WTC11 (cell line): ENCODE measurements at regions not wholly inside any gene's neighbourhood (a gene's known extent, or its start where the extent isn't known, plus 50 kb on each side); places are given as distances from the start of the nearest gene placed in this dataset.

Experiments used
- ATAC-seq: fragments of 200-7000 bp; cut with Tn5 transposase; 2 replicates; pipeline ENCODE4 v1.10.0; 2021; ENCODE audit warnings: mild to moderate bottlenecking, moderate library complexity
- CTCF ChIA-PET: fragments of 300-600 bp; sonication (Branson Sonifier 250); formaldehyde crosslinking; loops from one replicate; lab custom pipeline; 2021; ENCODE audit warnings: antibody characterized with exemption; lab: Charles Lee
- POLR2A ChIA-PET: fragments of 350-600 bp; sonication (Branson Sonifier 250); formaldehyde crosslinking; loops from one replicate; lab custom pipeline; 2021; ENCODE audit warnings: antibody characterized with exemption; lab: Charles Lee
- DNase-seq: peaks from one replicate; pipeline ENCODE4 v3.0.0; 2021; ENCODE audit warnings: low spot score
- H3K27ac Mint-ChIP-seq: 2 replicates; pipeline ENCODE4 v1.8.0; 2021; ENCODE audit warnings: mixed read lengths
- H3K27me3 Mint-ChIP-seq: 2 replicates; pipeline ENCODE4 v1.8.0; 2021; ENCODE audit warnings: low read depth, mild to moderate bottlenecking, moderate library complexity, mixed read lengths
- H3K36me3 Mint-ChIP-seq: 2 replicates; pipeline ENCODE4 v1.8.0; 2021; ENCODE audit warnings: mixed read lengths
- H3K4me1 Mint-ChIP-seq: 2 replicates; pipeline ENCODE4 v1.8.0; 2022; ENCODE audit warnings: mixed read lengths
- H3K4me3 Mint-ChIP-seq: 2 replicates; pipeline ENCODE4 v1.8.0; 2021; ENCODE audit warnings: mild to moderate bottlenecking, moderate library complexity, mixed read lengths
- H3K9me3 Mint-ChIP-seq: 2 replicates; pipeline ENCODE4 v1.8.0; 2021; ENCODE audit warnings: mixed read lengths
- AFF4 ChIP-seq: sonication (generic); formaldehyde crosslinking; IDR thresholded peaks from 2 replicates; pipeline ENCODE4 v1.8.1; 2023; ENCODE audit warnings: mild to moderate bottlenecking, missing genetic modification reagents, borderline replicate concordance
- ARID4B ChIP-seq: sonication (generic); formaldehyde crosslinking; IDR thresholded peaks from 2 replicates; pipeline ENCODE4 v1.8.0; 2023; ENCODE audit warnings: missing genetic modification reagents, mild to moderate bottlenecking, borderline replicate concordance
- ATF6 ChIP-seq: sonication (generic); formaldehyde crosslinking; IDR thresholded peaks from 2 replicates; pipeline ENCODE4 v1.8.1; 2023; ENCODE audit warnings: mild to moderate bottlenecking, missing genetic modification reagents
- CTCF ChIP-seq: fragments of 200-600 bp; IDR thresholded peaks from 2 replicates; pipeline ENCODE4 v1.8.0; 2022; ENCODE audit warnings: antibody characterized with exemption
- E2F1 ChIP-seq: sonication (generic); formaldehyde crosslinking; IDR thresholded peaks from 2 replicates; pipeline ENCODE4 v1.8.0; 2022; ENCODE audit warnings: mild to moderate bottlenecking, missing genetic modification reagents
- ESRRA ChIP-seq: sonication (generic); formaldehyde crosslinking; IDR thresholded peaks from 2 replicates; pipeline ENCODE4 v1.8.1; 2022; ENCODE audit warnings: mild to moderate bottlenecking, missing genetic modification reagents, borderline replicate concordance
- FOXK1 ChIP-seq: sonication (generic); formaldehyde crosslinking; IDR thresholded peaks from 2 replicates; pipeline ENCODE4 v1.8.0; 2022; ENCODE audit warnings: mild to moderate bottlenecking, moderate library complexity, missing genetic modification reagents
- MYBL2 ChIP-seq: sonication (generic); formaldehyde crosslinking; IDR thresholded peaks from 2 replicates; pipeline ENCODE4 v1.8.1; 2023; ENCODE audit warnings: mild to moderate bottlenecking, moderate library complexity, missing genetic modification reagents
- NR2C2 ChIP-seq: sonication (generic); formaldehyde crosslinking; IDR thresholded peaks from 2 replicates; pipeline ENCODE4 v1.8.0; 2022; ENCODE audit warnings: mild to moderate bottlenecking, missing genetic modification reagents
- PREB ChIP-seq: sonication (generic); formaldehyde crosslinking; IDR thresholded peaks from 2 replicates; pipeline ENCODE4 v1.8.1; 2022; ENCODE audit warnings: mild to moderate bottlenecking, missing genetic modification reagents, moderate library complexity, borderline replicate concordance
- SMAD3 ChIP-seq: sonication (generic); formaldehyde crosslinking; IDR thresholded peaks from 2 replicates; pipeline ENCODE4 v1.8.0; 2022; ENCODE audit warnings: missing genetic modification reagents, mild to moderate bottlenecking, borderline replicate concordance
- TCF7 ChIP-seq: sonication (generic); formaldehyde crosslinking; IDR thresholded peaks from 2 replicates; pipeline ENCODE4 v1.8.0; 2022; ENCODE audit warnings: mild to moderate bottlenecking, low read depth, missing genetic modification reagents, moderate library complexity
- USF1 ChIP-seq: sonication (generic); formaldehyde crosslinking; IDR thresholded peaks from 2 replicates; pipeline ENCODE4 v1.8.0; 2022; ENCODE audit warnings: mild to moderate bottlenecking, missing genetic modification reagents
- ZNF317 ChIP-seq: sonication (generic); formaldehyde crosslinking; IDR thresholded peaks from 2 replicates; pipeline ENCODE4 v1.8.1; 2023; ENCODE audit warnings: low read depth, mild to moderate bottlenecking, moderate library complexity, missing genetic modification reagents, borderline replicate concordance
- ZNF396 ChIP-seq: fragments of 250-450 bp; sonication (Bioruptor Pico); IDR thresholded peaks from 2 replicates; pipeline ENCODE4 v1.8.0; 2021; ENCODE audit warnings: mild to moderate bottlenecking, moderate library complexity, borderline replicate concordance
- ZNF671 ChIP-seq: fragments of 250-450 bp; sonication (Bioruptor Pico); IDR thresholded peaks from 2 replicates; pipeline ENCODE4 v1.8.0; 2021; ENCODE audit warnings: mild to moderate bottlenecking

- TF ChIP-seq FOXK1 (CRISPR knock-in tag) (no peak), E2F1 (CRISPR knock-in tag) (no peak), CTCF (no peak), ZNF317 (CRISPR knock-in tag) (no peak), ESRRA (CRISPR knock-in tag) (no peak), TCF7 (CRISPR knock-in tag) (no peak), ZNF671 (CRISPR knock-in tag) (no peak), SMAD3 (CRISPR knock-in tag) (no peak)
- Mint-ChIP-seq H3K4me1 (peaks cover 9% of the 10 kb centered on the region), H3K27ac (no peak overlapping the region), H3K9me3 (peaks cover 4% of the 10 kb centered on the region), H3K4me3 (no peak overlapping the region), H3K36me3 (no peaks in the 10 kb centered on the region), H3K27me3 (peaks cover 15% of the 10 kb centered on the region)
- DNase-seq (no peak), ATAC-seq (no peak)
- CTCF ChIA-PET, result no interaction called here
- POLR2A ChIA-PET, result no interaction called here
Measured at GRCh38 chr4:14878681-14879080, 123.6 kb upstream of the CPEB2 start.

GRCh38 chr4:14879683-14880082 lies 122.6 kb upstream of the CPEB2 start:
- ChIA-PET POLR2A (no interaction called here), CTCF (no interaction called here)
- Mint-ChIP-seq H3K4me3 (no peak overlapping the region), H3K9me3 (peaks cover 4% of the 10 kb centered on the region), H3K36me3 (no peaks in the 10 kb centered on the region), H3K27ac (no peak overlapping the region), H3K27me3 (peaks cover 11% of the 10 kb centered on the region), H3K4me1 (peaks cover 6% of the 10 kb centered on the region)
- DNase-seq (no peak), ATAC-seq (no peak; the same call in 1 of the 2 replicates)
- no peak for TF ChIP-seq ZNF396 (CRISPR knock-in tag)
- no peak for TF ChIP-seq NR2C2 (CRISPR knock-in tag)
- no peak for TF ChIP-seq MYBL2
- no peak for TF ChIP-seq FOXK1 (CRISPR knock-in tag)
- no peak for TF ChIP-seq SMAD3 (CRISPR knock-in tag)
- TF ChIP-seq ARID4B (CRISPR knock-in tag), result no peak
- no peak for TF ChIP-seq ATF6 (CRISPR knock-in tag)
- no peak for TF ChIP-seq USF1 (CRISPR knock-in tag)
- no peak for TF ChIP-seq ZNF671 (CRISPR knock-in tag)
- no peak for TF ChIP-seq PREB (CRISPR knock-in tag)
- TF ChIP-seq AFF4 (CRISPR knock-in tag), result no peak
